Activated CD4-positive, alpha-beta T cell treated with anti-CD3 and anti-CD28 coated beads, Interleukin-2, amount 10 ng/mL, durations not matched to agents 7 days and 5 days (primary cell): ENCODE measurements at regions not wholly inside any gene's neighbourhood (a gene's known extent, or its start where the extent isn't known, plus 50 kb on each side); places are given as distances from the start of the nearest gene placed in this dataset.

Source experiments
- CTCF ChIA-PET: fragments of 350-600 bp; sonication (Branson Sonifier 250); formaldehyde crosslinking; loops from one replicate; lab custom pipeline; 2021; ENCODE audit warnings: antibody characterized with exemption; lab: Charles Lee
- POLR2A ChIA-PET: fragments of 350-600 bp; sonication (Branson Sonifier 250); formaldehyde crosslinking; loops from one replicate; lab custom pipeline; 2021; ENCODE audit warnings: antibody characterized with exemption; lab: Charles Lee
- DNase-seq: peaks from one replicate; pipeline ENCODE4 v3.0.0-alpha.2; 2020
- H3K27ac Mint-ChIP-seq: one replicate; pipeline ENCODE4 v1.8.0; 2021; ENCODE audit warnings: mild to moderate bottlenecking, moderate library complexity, mixed read lengths
- H3K27me3 Mint-ChIP-seq: one replicate; pipeline ENCODE4 v1.8.0; 2021; ENCODE audit warnings: mixed read lengths
- H3K36me3 Mint-ChIP-seq: one replicate; pipeline ENCODE4 v1.8.0; 2021; ENCODE audit warnings: low read depth, mixed read lengths
- H3K4me1 Mint-ChIP-seq: one replicate; pipeline ENCODE4 v1.8.0; 2021; ENCODE audit warnings: mixed read lengths
- H3K4me3 Mint-ChIP-seq: one replicate; pipeline ENCODE4 v1.8.0; 2021; ENCODE audit warnings: mild to moderate bottlenecking, moderate library complexity, mixed read lengths
- H3K9me3 Mint-ChIP-seq: one replicate; pipeline ENCODE4 v1.8.0; 2021; ENCODE audit warnings: mixed read lengths

GRCh38 chr3:73743551-73743950, 118.8 kb upstream of the PDZRN3 start:
- no peak for DNase-seq
- Mint-ChIP-seq H3K27me3 (no peaks in the 10 kb centered on the region), H3K27ac (no peak overlapping the region), H3K4me1 (no peaks in the 10 kb centered on the region), H3K4me3 (no peak overlapping the region), H3K36me3 (no peaks in the 10 kb centered on the region), H3K9me3 (no peaks in the 10 kb centered on the region)
- CTCF ChIA-PET, result no interaction called here
- POLR2A ChIA-PET, result no interaction called here

GRCh38 chr3:73739791-73740453, 115.2 kb upstream of the PDZRN3 start:
- no peaks in the 10 kb centered on the region for H3K27me3 Mint-ChIP-seq
- CTCF ChIA-PET, result no interaction called here
- DNase-seq, result no peak

GRCh38 chr3:73738711-73739110, 114.0 kb upstream of the PDZRN3 start:
- H3K9me3 Mint-ChIP-seq, result no peaks in the 10 kb centered on the region
- no peak for DNase-seq
- H3K4me3 Mint-ChIP-seq, result no peak overlapping the region
- ChIA-PET POLR2A (no interaction called here), CTCF (no interaction called here)
- H3K4me1 Mint-ChIP-seq, result no peaks in the 10 kb centered on the region
- no peaks in the 10 kb centered on the region for H3K36me3 Mint-ChIP-seq
- no peak overlapping the region for H3K27ac Mint-ChIP-seq
- no peaks in the 10 kb centered on the region for H3K27me3 Mint-ChIP-seq

More at GRCh38 chr3:73739791-73740453, 115.2 kb upstream of the PDZRN3 start:
- no peaks in the 10 kb centered on the region for H3K36me3 Mint-ChIP-seq
- H3K4me3 Mint-ChIP-seq, result no peak overlapping the region
- no peak overlapping the region for H3K27ac Mint-ChIP-seq
- H3K4me1 Mint-ChIP-seq, result no peaks in the 10 kb centered on the region
- POLR2A ChIA-PET, result no interaction called here
- H3K9me3 Mint-ChIP-seq, result no peaks in the 10 kb centered on the region

- ChIA-PET POLR2A (no interaction called here), CTCF (no interaction called here)
- no peak overlapping the region for H3K4me3 Mint-ChIP-seq
- H3K27me3 Mint-ChIP-seq, result no peaks in the 10 kb centered on the region
- no peak for DNase-seq
- no peaks in the 10 kb centered on the region for H3K36me3 Mint-ChIP-seq
- H3K9me3 Mint-ChIP-seq, result peaks cover 2% of the 10 kb centered on the region
- H3K4me1 Mint-ChIP-seq, result no peaks in the 10 kb centered on the region
- no peak overlapping the region for H3K27ac Mint-ChIP-seq
These were observed 109.7 kb upstream of the PDZRN3 start for GRCh38 chr3:73734211-73735089.

- no peak overlapping the region for H3K27ac Mint-ChIP-seq
- CTCF ChIA-PET, result no interaction called here
- H3K9me3 Mint-ChIP-seq, result peaks cover 2% of the 10 kb centered on the region
- H3K36me3 Mint-ChIP-seq, result no peaks in the 10 kb centered on the region
- H3K4me3 Mint-ChIP-seq, result no peak overlapping the region
- no peaks in the 10 kb centered on the region for H3K27me3 Mint-ChIP-seq
- DNase-seq, result no peak
- H3K4me1 Mint-ChIP-seq, result no peaks in the 10 kb centered on the region
- POLR2A ChIA-PET, result no interaction called here
These were observed 109.0 kb upstream of the PDZRN3 start for GRCh38 chr3:73733746-73734145.

- Mint-ChIP-seq H3K9me3 (peaks cover 2% of the 10 kb centered on the region), H3K27me3 (no peaks in the 10 kb centered on the region), H3K27ac (no peak overlapping the region), H3K4me3 (no peak overlapping the region), H3K4me1 (no peaks in the 10 kb centered on the region), H3K36me3 (no peaks in the 10 kb centered on the region)
- ChIA-PET CTCF (no interaction called here), POLR2A (no interaction called here)
- DNase-seq, result no peak
These were observed 105.3 kb upstream of the PDZRN3 start for GRCh38 chr3:73729969-73730440.

- peaks cover 2% of the 10 kb centered on the region for H3K9me3 Mint-ChIP-seq
- ChIA-PET CTCF (no interaction called here), POLR2A (interaction anchor here (0.6 kb wide), 1 partner anchor 166 kb away, joined by 6 read pairs; no protein-coding TSS in a partner anchor)
- no peaks in the 10 kb centered on the region for H3K36me3 Mint-ChIP-seq
- no peak overlapping the region for H3K27ac Mint-ChIP-seq
- H3K4me3 Mint-ChIP-seq, result no peak overlapping the region
- no peaks in the 10 kb centered on the region for H3K27me3 Mint-ChIP-seq
- no peaks in the 10 kb centered on the region for H3K4me1 Mint-ChIP-seq
- no peak for DNase-seq
These were observed 103.1 kb upstream of the PDZRN3 start for GRCh38 chr3:73727854-73728253.

- no peaks in the 10 kb centered on the region for H3K36me3 Mint-ChIP-seq
- H3K9me3 Mint-ChIP-seq, result peaks cover 2% of the 10 kb centered on the region
- no peak for DNase-seq
- ChIA-PET POLR2A (no interaction called here), CTCF (no interaction called here)
- H3K27me3 Mint-ChIP-seq, result no peaks in the 10 kb centered on the region
- no peak overlapping the region for H3K4me3 Mint-ChIP-seq
- no peak overlapping the region for H3K27ac Mint-ChIP-seq
- no peaks in the 10 kb centered on the region for H3K4me1 Mint-ChIP-seq
These were observed 102.5 kb upstream of the PDZRN3 start for GRCh38 chr3:73727117-73727821.

GRCh38 chr3:73723596-73723995, 98.9 kb upstream of the PDZRN3 start:
- POLR2A ChIA-PET, result no interaction called here

GRCh38 chr3:73719861-73720260, 95.1 kb upstream of the PDZRN3 start:
- no peak overlapping the region for H3K27ac Mint-ChIP-seq
- H3K9me3 Mint-ChIP-seq, result no peaks in the 10 kb centered on the region
- H3K27me3 Mint-ChIP-seq, result no peaks in the 10 kb centered on the region
- no peaks in the 10 kb centered on the region for H3K4me1 Mint-ChIP-seq
- no peak for DNase-seq
- POLR2A ChIA-PET, result no interaction called here
- CTCF ChIA-PET, result interaction anchor here (0.5 kb wide), 1 partner anchor 554 kb away, joined by 3 read pairs; no protein-coding TSS in a partner anchor
- H3K4me3 Mint-ChIP-seq, result no peak overlapping the region
- H3K36me3 Mint-ChIP-seq, result no peaks in the 10 kb centered on the region

More at GRCh38 chr3:73723596-73723995, 98.9 kb upstream of the PDZRN3 start:
- CTCF ChIA-PET, result no interaction called here
- DNase-seq, result no peak
- H3K9me3 Mint-ChIP-seq, result no peaks in the 10 kb centered on the region
- H3K4me3 Mint-ChIP-seq, result no peak overlapping the region
- H3K27ac Mint-ChIP-seq, result no peak overlapping the region
- no peaks in the 10 kb centered on the region for H3K27me3 Mint-ChIP-seq
- no peaks in the 10 kb centered on the region for H3K36me3 Mint-ChIP-seq
- H3K4me1 Mint-ChIP-seq, result no peaks in the 10 kb centered on the region

- no peak overlapping the region for H3K27ac Mint-ChIP-seq
- CTCF ChIA-PET, result no interaction called here
These were observed 94.7 kb upstream of the PDZRN3 start for GRCh38 chr3:73719413-73719851.

GRCh38 chr3:73718326-73719110, 93.8 kb upstream of the PDZRN3 start:
- ChIA-PET CTCF (no interaction called here), POLR2A (no interaction called here)
- DNase-seq, result no peak
- Mint-ChIP-seq H3K9me3 (peaks cover 3% of the 10 kb centered on the region), H3K27me3 (no peaks in the 10 kb centered on the region), H3K4me1 (no peaks in the 10 kb centered on the region), H3K27ac (no peak overlapping the region), H3K4me3 (no peak overlapping the region), H3K36me3 (no peaks in the 10 kb centered on the region)

More at GRCh38 chr3:73719413-73719851, 94.7 kb upstream of the PDZRN3 start:
- H3K4me3 Mint-ChIP-seq, result no peak overlapping the region
- no peaks in the 10 kb centered on the region for H3K36me3 Mint-ChIP-seq
- POLR2A ChIA-PET, result no interaction called here
- DNase-seq, result no peak
- H3K9me3 Mint-ChIP-seq, result no peaks in the 10 kb centered on the region
- no peaks in the 10 kb centered on the region for H3K27me3 Mint-ChIP-seq
- H3K4me1 Mint-ChIP-seq, result no peaks in the 10 kb centered on the region
